ENCODE measurements at regions not wholly inside any gene's neighbourhood (a gene's known extent, or its start where the extent isn't known, plus 50 kb on each side); places are given as distances from the start of the nearest gene placed in this dataset.

DNA sequence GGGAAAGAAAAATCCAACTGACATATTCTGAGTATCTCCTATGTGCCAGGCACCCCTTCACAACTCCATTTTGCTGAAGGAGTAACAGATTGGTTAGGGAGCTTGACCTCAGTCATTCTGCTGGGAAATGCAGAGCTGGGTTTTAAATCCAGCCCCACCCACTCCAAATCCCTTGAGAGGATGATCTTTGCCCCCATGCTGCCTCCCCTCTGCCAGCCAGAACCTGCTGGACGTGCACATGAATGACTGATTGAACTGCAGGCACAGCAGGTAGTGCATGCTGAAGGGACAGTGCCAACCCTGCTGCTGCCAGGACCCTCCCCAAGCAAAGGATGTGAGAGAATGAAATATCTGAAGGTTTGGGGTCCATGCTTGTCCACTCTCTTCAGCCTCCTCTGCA lies 340.9 kb downstream of the BUD13 start:
- no peak for DNase-seq

DNA sequence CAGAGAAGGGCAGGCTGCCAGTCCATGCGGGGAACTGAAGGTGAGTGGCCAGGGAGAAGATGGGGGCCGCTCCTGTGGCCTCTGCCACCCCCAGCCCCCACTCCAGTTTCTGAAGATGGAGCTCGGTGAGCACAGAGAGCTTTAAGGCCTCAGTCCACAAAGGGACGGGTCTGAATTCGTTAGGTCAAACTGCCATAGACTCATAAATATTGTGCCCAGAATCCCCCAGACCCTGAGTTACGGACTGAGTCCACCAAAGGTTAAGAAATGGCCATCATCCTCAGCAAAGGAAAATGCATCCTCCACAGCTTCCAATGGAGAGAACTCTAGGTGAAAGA lies 344.2 kb downstream of the BUD13 start:
- DNase-seq = no peak

DNA sequence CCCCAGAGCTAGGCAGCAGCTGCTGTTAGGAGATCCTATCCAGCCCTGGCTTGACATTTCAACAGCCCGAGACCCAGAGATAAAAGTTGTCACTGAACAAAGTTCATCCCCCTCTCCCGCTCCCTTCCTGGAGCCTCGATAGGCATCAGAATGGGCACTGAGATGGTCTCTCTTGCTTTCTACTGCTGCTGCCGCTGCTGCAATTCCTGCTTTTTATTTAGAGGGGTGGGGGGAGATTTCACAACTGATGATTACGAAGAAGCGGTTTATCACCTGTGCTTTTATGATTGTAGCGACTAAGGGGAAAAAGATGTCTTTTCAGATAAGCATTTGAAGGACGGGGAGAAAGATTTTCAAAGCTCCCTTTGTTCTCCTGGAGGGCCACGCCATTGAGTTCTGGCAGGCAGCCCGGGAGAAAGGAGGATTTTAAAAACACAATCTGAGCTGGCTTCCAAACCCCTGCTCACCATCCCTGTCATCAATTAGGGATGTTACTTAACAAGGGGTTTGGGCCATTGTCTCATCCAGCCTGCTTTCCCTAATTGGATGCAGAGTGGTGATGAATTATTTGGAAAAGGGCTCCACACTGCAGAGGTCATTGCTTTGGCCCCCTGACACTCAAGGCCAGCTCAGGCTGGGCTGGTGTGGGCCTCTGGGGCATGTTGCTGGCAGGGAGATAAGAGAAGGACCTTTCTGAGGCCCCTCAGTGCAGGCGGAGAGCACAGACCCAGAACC lies 344.7 kb downstream of the BUD13 start:
- DNase-seq = no peak

DNA sequence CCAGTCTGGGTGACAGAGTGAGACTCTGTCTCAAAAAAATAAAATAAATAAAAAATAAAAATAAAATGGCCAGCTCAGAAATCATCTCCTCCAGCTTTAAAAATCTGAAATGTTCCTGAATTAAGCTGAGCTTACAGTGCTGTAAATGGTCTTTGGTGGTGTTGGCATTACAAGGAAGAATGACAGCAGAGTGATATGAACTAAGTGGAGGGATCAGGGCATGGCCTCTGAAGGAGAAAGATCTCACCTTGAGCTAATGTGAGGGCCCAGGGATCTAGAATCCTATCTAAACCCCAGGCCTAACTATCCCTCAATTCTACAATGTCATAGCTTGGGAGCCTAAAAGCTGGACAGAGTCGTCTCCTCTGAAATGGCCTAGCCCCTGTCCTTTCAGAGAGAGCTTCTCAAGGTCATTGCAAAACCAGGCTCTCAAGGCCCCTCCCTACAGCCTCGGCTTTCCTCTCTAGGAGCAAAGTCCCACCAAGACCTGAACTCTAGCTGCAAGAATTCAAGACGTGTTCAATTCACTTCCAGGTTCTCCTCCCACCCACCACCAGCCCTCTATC lies 345.4 kb downstream of the BUD13 start:
- no peak for DNase-seq

DNA sequence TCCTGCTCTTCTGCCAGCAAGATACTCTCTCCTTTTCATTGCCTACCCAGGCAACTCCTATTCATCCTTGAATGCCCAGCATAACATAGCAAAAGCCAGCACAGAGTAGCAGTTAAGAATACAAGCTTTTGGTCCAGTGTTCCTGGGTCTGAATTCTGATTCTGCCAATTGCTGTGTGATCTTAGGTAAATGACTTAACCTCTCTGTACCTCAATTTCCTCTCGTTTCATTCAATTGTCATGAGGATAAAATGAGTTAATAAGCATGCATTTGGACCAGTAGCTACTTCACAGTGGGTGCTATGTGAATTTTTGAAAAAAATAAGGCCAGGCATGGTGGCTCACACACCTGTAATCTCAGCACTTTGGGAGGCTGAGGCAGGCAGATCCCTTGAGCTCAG lies 346.0 kb downstream of the BUD13 start:
- no peak for DNase-seq

DNA sequence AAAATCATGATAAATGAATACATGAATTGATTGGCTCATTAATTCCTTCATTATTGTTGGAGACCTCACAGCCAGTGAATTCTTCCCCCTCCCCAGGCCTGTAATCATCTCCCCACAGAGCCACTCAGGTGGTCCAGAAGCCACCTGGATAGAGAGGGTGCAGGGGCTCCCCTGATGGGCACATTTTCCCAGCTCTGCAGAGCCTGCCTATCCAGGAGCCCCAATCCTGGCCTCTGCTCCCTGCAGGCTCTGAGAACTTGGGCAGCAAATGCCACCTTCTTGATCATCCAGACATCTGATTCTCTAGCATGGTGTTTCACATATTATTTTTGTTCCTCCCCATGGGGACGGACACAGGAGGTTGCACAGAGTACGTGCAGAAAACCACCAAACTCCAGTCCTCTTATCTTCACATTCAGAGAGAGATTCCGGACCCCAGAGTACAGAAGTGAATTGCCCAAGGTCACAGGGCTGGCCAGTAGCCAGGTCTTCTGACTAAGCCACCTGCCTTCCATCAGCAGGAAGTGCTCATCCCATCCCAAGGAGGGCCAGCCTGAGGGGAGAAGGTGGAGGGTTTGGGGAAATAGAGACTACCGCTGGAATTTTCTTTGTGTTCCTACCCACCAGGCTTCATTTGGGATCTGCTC lies 348.0 kb downstream of the BUD13 start:
- DNase-seq = no peak

DNA sequence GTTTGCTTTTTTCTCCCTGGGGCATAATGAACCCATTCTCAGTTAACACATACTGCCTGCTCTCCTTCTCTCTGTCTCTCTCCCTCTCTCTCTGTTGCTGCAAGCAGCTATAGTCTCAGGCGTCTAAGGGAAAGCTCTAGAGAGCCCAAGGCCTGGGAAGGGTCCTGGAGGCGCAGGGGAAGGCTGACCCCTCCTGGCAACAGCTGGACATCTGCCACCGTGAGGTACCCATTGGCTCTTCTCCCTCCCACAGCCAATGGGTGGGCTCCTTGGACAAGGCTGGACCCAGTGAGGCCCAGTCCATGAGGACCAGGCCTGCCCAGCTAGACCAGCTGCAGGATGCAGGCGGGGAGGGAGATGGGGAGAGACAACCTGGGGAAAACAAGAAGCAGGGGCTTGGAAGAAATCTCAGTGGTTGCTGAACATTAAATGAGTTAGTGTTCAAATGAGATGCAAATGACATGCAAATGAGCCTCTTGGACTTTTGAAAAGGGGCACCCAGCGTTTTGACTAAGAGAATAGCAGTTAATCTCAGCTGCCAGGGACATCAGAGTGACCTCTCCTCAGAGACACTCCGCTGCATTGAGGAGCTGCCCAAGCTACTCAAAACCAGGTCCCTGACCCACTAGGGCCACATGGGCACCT lies 349.7 kb downstream of the BUD13 start:
- no peak for DNase-seq

DNA sequence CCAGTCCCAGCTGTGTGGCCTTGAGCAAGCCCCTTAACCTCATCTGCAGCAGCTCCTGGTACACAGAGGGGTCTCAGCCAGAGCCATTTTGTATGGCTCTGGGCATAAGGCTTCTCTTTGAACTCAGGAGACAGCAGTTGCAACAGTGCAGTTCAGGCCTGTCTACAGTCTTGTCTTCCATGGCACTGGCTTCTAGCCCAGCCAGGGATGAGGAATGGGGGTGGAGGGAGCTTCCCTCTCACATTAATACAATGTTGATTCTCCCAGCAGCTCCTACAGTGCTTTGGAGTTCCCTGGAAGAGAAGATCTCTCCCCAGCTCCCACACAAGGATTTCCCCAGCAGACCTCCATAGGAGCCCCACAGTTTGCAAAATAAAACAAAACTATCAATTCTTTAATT lies 350.2 kb downstream of the BUD13 start:
- no peak for DNase-seq

DNA sequence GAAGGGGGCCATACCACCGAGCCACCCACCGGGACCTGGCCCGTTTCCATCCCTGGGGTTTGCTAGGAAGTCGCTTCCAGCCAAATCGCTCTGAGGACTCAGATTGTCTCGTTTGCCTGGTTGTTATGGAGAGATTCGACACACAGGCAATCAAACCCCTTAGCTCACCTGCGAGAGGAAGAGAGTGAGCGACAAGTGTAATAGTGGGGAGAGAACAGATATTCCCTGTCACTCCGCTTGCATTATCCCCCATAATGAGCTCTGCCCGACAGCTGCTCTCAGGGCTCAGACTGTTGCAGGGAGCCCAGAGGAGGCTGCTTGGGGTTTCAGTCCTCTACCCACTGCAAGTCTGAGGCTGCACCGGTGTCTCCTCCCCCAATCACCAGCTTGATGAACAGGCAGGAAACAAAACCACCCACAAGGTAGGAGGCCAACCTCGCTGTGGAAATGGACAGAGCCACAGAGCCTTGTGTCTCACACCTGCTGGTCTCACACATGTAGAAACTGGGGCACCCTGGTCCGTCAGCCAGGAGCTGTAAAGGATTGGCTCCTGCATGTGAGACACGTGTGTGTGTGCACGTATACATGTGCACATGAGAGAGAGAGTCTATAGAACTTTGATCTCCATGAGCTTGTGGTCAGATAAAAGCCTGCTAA lies 351.1 kb downstream of the BUD13 start:
- DNase-seq = no peak

DNA sequence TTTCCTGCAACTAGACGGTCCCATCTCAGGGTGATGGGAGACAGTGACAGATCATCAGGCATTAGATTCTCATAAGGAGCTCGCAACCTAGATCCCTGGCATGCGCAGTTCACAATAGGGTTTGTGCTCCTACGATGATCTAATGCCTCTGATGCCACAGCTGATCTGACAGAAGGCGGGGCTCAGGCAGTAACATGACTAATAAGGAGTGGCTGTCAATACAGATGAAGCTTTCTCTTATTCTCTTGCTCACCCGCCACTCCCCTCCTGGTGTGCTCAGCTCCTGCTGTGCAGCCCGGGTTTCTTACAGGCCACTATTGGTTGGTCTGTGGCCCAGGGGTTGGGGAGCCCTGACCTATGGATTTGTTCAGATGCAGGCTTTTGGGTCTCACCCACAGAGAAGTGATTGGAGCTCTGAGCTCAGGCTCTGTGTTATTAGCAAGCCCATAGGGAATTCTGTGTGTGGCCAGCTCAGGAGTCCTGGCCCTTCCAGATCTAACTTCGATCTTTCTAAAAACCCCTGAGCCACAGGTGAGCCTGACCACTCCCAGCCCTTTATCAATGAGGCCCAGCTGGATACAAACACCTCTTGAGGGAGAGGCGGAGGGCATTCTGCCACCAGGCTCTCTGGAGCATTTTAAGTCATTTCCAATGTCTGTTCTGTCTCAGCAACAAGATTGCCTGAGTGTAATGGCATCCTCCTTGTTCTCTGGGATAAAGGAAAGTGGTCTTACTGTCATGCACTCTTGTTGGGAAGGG lies 351.8 kb downstream of the BUD13 start:
- no peak for DNase-seq

DNA sequence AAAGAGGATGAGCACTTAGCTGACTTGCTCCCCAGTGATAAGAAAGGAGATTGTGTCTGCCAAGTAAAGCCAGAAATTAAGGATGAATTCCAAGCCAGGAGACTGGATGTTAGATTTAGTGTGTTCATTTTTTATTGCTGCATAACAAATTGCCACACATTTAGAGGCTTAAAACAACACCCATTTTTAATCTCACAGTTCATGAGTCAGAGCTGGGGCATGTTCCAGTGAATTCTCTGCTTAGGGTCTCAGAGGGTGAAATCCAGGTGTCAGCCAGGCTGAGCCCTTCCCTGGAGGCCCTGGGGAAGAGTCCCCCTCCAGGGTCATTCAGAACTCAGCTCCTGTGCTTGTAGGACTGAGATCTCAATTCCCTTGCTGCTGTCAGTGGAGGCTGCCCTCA lies 352.8 kb downstream of the BUD13 start:
- DNase-seq = no peak

DNA sequence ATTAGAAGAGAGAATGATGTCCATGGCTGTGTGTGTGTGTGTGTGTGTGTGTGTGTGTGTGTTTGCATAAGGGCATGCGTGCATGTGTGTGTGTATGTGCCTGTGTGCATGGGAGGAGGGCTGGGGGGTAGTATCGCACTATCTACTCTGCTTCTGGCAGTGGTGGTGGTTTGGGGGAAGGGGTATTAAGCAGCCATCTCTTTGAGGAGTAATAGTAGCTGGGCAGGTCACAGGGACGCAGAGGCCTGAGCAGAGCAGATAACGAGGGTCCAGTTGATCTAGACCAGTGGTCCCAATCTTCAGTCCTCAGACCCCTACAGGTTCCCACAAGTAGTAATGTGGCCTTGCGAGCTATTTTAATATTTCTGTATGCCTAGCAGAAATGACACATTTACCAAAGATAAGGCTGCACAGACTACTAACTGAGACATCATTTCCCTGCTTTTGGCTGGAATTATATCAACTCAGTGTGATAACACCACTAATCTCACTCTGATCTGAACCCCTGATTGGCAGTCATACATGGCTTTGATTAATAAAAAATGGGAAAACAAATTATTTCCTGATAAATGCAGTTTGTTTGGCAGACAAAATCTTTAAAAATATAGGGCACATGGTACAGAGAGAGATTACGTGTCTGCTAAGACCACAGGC lies 354.3 kb downstream of the BUD13 start:
- DNase-seq = no peak

DNA sequence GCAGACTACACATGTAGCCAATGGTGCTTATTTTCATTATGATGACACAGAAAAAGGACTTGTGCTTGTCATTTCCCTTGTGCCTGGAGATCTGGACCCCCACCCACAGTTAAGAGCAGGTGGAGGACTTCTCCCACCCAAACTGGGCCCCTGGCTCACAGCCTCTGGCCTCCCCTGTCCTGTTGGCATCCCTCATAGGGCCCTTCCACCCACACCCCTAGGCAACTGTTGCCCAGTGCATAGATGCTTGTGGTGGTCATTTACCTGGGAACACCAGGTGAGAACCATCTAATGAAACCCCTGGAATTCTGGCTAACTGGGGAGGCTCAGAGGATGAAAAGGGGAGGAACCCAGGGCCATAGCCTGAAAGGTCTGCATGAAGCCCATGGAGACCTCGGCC lies 355.9 kb downstream of the BUD13 start:
- DNase-seq = no peak

DNA sequence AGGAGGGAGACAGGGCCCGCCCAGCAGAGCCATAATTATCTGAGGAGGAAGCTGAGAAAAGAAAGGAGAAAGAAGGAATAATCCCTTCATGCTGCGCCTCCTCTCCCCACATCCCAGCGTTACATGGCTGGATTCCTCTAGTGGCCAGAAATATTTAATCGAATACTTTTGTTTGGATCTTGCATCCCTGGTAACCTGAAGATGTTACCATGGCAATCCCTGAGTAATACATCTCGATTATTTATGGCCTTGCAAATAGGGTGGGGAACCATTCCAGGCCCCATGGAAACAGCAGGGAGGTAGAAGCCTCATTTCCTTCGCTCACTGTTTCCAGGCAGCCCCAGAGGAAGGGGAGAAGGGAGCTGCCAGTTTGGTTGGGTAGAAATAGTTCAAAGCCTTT lies 357.7 kb downstream of the BUD13 start:
- DNase-seq = no peak

DNA sequence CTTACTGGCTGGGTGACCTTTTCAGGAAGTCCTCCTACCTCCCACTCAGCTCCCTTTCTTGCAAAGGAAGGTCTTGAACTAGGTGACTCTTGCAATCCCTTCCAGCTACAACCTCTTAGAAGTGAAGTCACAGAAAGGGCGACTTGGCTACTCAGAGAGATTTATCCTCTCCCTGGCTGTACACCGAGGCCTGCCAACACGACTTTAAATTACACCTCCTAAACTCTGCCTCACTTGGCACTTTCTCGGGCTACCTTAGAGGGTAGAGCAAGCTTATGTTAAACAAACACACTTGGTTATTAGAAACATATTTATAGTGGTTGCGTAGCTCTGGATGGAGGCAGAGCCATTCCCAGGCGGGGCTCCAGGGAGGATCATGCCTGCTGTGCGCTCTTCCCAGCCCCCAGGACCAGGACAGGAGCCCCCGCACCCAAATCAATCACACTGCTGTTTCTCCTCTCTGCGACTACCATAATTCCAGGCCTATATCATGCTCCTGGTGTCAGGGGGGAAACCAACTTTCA lies 358.4 kb downstream of the BUD13 start:
- no peak for DNase-seq

DNA sequence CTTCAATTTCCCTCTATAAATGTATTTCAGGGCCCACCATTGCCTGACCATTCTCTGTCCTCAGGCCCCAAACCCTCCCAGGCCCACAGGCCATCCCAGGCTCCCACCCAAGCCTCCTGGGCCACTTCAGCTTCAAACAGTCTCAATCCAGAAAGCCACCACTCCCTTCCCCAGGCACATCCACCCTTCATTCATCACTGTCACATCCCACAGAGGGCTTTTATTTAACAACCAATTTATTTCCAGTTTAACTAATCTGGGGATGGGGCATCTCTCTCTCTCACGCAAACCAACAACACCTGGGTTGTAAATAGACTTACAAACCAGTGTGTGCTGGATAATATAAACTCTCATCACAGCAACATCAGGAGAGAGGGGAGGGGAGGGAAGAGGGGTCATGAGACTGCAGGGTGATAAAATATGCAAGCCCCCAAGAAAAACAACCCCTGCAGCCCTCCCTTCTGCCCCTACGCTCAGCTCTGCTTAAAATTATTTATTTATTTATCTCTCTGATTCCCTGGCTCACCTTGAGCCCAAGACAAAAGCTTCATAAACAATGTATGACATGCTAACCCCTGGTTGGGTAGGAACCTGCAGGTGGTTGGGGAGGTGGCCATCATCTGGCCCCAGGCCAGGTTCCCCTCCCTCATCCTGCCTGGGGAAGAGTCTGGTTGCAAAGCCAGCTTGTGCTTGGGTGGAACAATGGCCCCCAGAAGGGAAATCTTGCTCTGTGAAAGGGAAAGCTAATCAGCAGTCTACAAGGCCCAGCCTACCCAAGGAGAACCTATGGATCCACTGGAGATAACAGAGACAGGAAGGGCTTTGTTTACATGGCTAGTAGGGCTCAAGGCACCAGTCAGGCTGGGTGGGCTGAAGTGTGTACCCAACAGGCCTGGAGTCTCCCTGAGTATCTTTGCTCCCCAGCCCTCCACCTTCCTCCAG lies 359.2 kb downstream of the BUD13 start:
- DNase-seq = no peak

DNA sequence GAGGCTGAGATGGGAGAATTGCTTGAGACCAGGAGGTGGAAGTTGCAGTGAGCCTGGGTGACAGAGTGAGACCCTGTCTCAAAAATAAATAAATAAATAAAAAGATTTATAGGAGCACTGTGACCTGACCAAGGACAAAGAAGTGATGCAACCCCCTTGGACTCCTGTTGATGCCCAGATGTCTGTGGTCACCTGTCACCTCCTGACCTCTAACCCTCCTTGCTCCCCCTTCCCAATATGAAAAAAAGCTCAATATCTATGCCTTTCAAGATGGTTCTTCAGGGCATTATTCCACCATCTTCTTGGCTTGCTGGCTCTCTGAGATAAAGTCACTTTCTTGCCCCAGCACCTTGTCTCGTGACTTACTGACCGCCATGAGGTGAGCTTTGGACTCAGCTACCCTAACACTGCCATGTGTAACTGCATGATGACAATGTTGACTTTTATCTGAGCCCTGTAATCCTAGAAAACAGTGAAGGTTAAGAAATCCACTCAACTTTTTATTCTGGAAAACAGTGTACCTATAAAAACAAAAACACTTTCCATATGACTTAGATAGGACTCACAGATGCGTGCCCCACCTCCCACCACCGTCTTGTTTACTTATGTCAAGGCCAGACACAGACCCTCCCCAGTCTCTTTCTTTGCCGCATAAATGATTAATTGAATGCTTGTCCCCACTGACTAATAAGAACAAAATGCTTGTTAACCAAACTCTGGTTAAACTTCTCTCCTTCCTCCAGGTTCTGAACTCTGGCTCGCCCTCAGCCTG lies 360.5 kb downstream of the BUD13 start:
- no peak for DNase-seq

DNA sequence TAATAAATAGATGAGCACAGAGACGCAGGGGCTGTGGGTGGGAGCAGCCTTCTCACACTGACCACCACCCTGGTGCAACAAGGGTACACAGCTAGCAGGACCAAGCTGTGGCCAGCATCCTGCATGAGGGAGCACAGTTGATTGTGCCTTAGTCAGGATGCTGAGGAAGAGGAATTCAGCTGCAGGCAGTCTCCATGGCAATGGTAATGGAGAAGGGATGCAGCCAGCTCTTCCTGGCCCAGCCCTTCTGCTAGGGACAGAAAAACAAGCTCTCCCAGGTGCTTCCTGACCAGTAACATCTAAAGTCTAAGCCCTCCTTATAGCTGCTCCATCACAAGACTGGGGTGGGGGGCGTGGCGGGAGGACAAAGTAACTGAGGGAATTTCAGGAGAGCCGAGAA lies 363.5 kb downstream of the BUD13 start:
- DNase-seq = no peak

DNA sequence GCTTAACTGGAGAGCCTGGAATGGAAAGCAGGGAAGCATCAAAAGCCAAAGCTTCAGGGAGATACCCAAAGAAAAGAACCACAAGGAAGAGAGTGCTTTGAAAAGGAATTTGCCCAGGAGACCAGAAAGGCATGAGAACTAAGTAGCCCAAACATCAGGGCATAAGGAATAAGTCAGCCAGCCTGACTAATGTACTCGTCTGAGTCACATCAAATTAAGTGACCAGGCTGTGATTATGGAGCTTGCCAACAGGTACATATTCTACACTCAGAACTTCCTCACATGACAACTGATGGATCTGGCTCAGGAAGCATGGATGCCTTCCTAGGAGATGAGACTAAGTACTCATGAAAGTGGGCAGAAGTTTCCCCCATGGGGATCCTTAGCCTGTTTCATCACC lies 366.7 kb downstream of the BUD13 start:
- no peak for DNase-seq

DNA sequence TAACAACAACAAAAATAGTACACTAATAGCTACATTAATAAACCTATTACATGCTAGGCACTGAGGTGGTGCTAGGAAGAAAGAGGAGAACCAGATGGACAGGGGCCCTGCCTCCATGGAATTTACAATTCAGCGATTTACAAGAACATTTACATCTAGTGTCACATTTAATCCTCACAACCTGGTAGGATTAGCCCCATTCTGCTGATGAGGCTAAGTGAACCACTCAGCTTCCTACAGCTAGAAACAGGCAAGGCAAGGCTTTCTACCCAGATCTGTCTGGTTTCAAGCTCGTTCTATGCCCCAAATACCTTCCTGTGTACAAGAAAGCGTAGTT lies 368.4 kb downstream of the BUD13 start:
- DNase-seq = no peak
